CD4-positive, alpha-beta T cell treated with Interleukin-6 at 100 ng/mL for 8 hours (primary cell): ENCODE measurements at regions not wholly inside any gene's neighbourhood (a gene's known extent, or its start where the extent isn't known, plus 50 kb on each side); places are given as distances from the start of the nearest gene placed in this dataset.

Experiments used
- DNase-seq: peaks from one replicate; pipeline ENCODE4 v3.0.0-alpha.2; 2020; ENCODE audit warnings: mixed read lengths, low spot score

DNA sequence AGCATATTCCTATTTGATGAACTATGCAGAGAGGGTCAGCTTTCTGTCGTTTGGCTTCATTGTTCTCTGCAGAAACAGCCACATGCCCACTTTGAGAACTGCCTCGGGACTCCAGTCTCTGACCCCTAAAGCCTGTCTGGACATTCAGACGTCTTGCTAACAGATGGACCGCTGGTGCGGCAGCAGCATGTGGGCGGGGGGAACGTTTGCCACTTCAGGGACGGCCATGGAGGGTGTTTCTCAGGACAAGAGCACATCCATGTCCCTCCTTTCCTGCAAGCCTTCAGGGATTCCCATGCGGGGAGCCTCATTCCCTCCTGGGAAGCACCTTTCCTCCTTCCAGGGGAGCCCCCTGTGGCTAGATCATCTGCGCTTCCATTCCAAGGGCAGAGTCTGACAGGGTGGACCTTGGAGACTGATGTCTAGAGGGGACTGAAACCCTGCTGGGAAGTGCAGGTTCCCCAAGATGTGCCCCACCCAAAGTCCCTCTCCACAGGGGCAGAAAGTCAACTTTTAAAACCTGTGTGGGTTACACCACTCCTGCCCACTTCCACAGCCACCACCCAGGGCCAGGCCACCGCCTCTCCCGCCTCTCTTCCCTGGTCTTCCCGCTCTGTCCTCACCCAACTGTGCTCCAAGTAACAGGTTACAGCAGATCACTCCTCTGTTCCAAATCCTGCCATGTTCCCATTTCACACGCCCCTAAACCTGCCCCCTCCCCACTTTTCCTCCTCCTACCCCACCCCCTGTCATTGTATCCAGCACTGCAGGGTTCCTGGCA is 94.8 kb upstream of the PMEPA1 start:
- DNase-seq: no peak

DNA sequence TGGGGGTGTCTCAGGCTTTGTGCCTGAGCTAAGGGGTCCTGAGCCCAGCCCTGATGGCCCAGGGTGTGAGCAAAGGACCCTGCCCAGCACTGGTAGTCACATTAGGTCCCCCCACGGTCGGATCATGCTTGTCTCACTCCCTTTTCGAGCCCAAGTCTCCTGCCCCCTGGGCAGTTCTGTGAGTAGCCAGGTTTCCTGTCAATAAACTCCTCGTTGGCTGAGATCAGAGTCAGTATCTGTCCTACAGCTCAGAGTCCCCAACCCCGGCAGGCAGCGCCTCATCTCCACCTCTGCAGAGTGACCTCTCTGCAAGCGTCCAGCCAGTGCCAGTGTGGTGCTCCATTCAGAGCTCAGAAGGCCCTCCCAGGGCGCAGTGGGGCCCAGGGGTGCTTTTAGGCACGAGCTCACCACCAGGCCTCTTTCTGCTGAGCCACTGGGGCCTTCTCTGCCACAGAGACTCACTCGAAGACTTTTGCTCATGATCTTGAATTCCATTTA is 93.7 kb upstream of the PMEPA1 start:
- DNase-seq: no peak

DNA sequence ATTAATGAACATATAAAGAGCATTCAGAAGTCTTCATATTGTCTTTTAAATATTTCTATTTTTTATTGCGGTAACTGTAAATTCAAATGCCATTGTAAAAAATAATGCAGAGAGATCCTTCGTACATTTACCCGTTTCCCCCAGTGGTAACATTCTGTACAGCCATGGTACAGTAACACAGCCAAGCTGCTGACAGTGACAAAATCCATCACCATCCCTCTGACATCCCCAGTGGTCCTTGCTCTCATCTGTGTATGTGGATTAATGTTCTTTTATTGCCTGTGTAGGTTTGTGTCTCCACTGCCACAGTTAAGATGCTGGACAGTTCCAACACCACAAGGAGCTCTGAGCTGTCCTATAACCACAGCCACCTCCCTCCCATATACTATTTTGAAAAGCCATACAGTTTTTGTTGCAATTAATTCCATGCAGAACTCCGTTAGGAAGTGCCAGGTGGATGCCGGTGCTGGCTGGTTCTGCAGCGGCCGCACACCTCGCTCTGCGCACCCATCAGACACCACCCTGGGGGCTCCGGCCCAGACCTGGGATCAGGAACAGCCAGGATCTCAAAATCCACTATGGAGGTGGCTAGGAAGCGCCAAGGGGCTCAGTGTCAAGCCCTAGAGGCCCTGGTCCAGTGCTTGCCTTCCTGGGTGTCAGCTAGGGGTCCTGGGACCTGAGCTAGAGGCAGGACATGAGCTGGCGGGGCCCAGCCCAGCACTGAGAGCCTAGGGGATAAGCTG is 93.1 kb upstream of the PMEPA1 start:
- no peak for DNase-seq

DNA sequence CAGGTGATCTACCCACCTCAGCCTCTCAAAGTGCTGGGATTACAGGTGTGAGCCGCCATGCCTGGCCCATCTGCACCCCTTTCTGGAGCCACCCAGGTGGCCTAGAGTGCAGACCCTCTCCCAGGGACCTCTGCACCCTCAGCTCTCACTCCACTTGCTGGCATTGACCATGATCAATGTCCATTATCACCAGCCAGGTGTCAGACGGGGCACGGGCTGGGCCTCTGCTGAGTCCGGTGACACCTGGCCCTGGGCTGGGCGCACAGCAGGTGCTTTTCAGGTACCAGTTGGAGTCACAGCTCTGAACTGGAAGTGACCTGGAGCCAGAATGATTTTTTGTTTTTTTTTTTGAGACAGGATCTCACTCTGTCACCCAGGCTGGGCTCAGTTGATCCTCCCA is 91.8 kb upstream of the PMEPA1 start:
- DNase-seq: no peak

DNA sequence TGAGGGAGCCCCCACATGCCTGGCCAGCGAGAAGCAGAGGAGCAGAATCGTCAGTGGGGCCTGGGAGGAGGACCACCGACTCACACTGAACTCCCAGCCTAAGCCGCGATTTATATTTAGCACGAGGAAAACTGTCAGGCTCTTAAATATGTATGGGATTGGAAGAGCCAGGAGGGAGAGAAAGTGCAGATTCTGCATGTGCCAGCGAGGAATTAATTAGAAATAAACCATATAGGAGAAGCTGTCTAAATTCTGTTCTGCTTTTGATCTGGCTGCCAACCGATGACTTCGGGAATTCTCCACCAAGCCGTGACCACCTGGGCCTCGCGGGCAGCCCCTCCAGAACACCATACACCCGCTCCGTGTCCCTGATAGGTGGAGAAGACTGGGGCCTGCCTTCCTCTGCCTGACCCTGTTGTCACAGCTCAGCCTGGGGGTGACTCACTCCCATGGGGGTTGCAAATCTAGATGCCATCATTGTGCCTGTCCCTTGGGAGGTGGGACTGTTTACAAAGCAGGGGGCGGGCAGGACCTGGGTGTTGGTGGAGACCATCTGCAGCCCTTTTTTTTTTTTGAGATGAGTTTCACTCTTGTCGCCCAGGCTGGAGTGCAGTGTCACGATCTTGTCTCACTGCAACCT is 91.1 kb upstream of the PMEPA1 start:
- DNase-seq: no peak

DNA sequence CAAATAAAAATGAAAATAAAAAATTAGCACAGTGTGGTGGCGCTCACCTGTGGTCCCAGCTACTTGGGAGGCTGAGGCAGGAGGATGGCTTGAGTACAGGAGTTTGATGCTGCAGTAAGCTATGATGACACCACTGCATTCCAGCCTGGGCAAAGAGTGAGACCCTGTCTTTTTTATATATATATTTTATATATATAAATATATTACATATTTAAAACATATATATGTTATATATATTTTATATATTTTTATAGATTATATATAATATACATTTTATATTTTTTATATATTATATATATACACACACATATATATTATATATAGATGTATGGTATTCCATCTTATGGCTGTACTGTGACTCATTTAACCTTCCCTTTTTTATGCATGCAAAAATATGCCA is 87.6 kb upstream of the PMEPA1 start:
- no peak for DNase-seq

DNA sequence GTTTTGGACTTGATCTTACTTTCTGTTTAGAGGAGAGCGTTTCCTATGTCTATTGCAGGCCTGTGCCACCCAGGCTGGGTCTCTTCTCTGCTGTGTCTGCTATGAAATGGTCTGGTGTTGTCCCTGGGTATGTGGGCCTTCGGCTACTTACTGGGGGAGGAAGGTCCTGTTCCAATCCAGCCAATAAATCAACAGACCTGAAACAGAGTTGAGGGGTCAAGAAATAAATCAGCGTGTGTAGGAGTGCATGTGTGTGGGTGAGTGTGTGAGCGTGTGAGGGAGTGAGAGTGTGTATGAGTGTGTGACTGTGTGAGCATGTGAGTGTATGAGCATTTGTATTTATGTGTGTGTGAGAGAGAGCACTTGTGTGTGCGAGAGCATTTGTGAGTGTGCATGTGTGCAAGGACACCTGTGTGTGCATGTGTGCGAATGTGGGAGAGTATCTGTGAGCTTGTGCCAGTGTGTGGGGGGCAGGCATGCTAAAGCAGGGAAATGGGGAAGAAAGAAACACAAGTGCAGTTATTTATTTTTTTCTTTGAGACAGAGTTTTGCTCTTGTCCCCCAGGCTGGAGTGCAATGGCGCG is 86.3 kb upstream of the PMEPA1 start:
- DNase-seq: no peak

DNA sequence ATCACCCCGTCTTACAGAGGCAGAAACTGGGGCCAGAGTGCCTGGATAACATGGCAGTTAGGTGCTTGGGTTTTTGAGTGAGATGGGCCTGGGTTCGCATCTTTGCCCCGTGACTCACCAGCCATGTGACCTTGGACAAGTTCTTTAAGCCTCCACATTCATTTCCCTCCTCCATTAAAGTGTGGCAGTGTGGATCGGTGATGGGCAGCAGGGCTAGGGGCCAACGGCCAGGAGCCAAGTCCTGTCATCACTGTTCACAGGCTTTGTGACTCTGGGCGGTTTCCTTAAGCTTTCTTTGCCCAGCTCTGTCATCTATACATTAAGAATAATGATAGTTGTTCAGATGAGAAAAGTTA is 85.5 kb upstream of the PMEPA1 start:
- DNase-seq: no peak

DNA sequence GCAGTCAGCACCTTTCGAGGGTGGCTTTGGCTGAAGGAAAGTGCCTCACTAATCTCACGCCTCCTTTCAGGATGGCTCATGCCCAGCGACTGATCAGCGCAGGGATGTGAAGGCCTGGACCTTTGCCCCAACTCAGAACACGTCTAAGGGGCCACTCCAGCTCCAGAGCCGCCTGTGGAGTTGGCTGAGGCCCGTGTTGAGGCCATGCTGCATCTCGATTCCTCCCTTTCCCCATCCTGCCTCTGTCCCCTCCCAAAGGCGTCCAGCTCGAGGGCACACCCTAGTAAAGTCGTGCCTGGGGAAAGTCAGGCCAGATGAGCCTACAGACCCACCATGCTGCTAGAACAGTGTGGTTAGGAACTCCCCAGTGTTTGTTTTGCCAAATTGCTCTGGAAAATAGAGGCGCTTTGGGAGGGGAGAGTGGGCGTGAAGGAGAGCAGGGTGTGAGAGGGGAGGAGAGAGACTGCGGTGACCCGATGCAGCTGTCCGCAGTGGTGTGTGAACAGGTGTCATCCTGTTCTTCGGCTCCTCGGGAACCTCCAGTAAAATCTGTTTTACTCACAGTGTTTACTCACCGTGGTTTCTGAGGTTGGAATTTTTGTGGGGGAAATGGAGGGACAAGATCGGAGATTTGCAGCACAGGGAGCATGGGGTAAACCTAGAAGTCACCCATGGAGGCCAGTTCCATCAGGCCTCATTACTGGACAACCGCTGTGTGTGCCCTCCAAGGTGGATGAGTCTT is 85.0 kb upstream of the PMEPA1 start:
- no peak for DNase-seq

DNA sequence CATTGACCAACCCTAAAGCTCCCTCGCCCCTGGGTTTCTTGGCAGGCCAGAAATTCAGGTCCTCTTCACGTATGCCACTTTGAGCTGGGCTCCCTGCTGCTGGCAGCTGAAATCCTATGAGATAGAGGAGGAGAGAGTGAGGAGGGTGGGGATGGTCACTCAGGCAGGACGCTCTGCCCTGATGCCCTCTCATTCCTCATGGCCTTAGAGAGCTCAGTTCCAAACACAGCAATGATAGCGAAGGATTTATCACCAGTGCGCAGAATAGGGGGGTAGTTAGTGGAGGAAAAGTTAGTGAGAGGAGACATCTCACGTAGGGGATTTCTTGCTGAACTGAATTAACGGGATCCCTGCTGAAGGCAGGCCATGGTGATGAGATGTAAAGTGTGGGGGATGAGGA is 84.2 kb upstream of the PMEPA1 start:
- no peak for DNase-seq

DNA sequence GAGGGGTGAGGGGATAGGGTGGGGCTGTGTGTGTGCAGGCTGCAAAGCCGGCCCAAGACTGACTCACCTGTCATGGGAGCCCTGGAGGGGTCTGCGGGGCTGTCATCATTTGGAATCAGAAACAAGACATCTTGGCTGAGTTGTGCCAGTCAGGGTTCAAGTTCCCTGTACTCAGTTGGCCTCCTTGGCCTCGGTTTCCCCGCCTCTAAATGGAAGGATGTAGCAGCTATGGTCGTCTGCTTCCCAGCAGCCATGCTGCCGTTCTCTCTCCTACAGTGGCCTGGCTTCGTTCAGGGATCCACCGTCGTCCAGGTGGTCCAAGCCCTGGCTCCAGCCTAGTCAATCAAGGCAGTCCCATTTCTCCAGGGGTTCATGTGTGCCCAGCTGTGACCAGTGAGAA is 83.6 kb upstream of the PMEPA1 start:
- DNase-seq: no peak

DNA sequence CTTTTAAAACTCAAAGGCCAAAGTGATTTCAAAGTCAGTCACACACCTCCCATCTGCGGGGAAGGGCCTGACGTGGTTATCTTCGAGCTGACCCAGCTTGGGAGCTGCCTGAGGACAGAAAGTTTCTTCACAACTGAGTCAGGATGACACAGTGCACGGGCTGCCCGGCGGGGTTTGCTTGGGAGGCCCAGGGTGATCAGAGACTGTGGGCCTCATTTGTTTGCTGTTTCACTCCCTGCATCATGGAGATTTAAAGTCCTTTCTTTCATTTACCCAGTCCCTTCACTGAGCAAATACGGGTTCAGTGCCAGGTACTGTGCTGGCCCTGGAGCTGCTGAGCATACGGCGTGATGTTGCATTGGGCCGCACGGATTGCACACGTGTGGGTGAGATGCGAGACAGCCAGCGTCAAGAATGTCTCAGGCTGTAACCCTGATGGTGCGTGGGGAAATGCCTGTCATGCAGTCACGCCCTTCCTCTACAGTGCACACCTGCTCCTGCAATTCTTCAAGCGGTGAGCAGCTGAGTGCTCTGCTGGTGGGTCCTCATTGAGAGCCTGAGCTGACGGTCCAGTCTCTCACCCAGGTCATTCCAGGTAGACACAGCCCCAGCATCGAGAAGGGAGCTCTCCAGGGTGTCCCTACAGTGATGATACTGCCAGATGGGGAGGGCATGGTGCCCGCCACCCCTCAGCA is 82.7 kb upstream of the PMEPA1 start:
- no peak for DNase-seq

DNA sequence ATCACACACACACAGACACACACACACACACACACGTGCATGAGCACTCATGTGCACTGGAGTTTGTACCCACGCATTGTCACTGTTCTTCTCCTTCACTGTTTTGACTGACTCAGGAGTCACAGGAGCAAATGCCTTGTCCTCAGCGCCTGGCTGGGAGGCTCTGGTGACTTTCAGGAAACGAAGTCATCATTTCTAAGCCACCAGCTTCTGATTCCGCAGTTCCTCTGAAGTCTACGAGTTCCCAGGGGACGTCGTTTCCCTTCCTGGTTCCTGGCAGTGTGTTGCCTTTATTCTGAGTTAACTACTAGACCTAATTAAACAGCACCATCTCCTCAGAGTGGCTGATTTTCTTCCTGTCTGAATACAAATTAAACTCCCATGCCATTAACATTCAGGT is 82.2 kb upstream of the PMEPA1 start:
- DNase-seq: no peak

DNA sequence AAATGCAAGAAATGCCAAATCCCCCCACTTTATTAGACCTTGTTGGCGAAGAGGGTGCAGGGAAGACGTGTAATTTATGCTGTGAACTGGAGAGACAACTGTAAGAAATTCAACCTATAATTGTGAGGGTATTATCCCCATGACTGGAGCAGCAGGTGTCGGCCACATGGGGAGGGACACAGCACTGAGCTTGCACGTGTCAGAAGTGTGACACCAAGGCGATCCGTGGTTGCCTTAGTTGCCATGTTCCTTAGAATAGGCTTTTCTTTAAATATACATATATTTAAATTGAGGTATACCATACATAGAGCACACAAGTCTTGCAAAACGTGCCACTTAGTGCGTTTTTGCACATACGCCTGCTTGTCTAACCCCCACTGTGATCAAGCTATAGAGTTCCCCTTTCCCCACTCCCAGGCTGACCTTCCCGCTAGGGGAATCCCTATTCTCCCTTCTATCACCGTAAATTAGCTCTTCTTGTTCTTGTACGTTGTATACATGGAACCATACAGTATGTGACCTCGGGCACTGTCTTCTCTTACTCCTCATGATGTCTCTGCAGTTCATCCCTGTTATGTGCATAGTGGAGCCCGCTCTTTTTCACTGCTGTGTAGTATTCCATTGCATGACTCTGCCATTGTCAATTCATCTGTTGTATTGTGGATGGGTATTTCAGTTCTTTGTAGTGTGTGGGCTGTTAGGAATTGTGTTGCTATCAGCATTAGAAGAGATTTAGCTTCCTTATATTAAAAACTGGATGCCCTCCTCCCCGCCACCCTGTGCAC is 81.6 kb upstream of the PMEPA1 start:
- no peak for DNase-seq

DNA sequence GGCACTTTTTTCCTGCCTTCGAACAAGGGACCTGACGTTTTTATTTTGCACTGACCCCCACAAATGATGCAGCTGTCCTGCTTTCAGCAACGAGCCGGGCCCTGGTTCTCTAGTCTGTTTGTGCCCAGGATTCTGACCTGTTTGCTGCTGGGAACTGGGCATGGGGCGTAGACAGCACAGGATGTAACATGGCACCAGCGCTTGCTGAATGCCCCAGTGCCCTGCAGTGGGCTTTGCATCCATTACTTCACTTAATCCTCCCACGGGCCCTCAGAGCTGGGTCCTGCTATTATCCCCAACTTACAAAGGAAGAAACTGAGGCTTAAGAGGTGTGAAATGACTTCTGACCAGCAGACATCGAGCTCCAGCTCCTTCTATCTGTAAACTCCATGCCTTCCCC is 80.4 kb upstream of the PMEPA1 start:
- no peak for DNase-seq

DNA sequence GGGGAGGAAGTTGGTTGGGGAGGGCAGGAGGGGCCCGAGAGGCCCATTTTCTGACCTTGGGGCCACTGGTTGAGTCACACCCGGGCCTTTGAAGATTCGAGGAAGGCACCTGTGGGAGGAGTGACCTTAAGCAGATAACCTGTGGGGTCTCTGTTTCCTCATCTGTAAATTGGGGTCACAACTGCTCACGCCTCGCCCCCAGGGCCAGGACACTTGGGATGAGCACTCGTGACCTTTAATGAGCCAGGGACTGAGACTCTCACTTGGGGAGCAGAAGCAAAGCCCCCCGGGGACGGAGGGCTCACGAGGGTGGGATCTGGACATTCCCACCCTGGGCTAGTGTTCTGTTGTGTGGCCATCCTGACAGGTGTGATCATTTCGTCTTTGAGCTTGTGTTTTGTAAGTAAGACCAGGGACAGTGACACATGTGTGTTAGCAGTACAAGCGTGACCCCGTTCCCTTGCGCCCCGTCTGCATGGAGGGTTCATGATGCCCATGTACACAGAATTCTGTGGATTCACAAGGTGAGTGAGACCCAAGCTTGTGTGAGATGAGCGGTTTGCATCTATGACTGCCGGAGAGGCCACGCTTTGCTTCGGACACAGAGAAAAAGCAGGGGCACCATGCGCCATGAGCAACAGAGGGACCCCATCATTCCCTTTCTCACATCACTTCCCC is 79.3 kb upstream of the PMEPA1 start:
- no peak for DNase-seq

DNA sequence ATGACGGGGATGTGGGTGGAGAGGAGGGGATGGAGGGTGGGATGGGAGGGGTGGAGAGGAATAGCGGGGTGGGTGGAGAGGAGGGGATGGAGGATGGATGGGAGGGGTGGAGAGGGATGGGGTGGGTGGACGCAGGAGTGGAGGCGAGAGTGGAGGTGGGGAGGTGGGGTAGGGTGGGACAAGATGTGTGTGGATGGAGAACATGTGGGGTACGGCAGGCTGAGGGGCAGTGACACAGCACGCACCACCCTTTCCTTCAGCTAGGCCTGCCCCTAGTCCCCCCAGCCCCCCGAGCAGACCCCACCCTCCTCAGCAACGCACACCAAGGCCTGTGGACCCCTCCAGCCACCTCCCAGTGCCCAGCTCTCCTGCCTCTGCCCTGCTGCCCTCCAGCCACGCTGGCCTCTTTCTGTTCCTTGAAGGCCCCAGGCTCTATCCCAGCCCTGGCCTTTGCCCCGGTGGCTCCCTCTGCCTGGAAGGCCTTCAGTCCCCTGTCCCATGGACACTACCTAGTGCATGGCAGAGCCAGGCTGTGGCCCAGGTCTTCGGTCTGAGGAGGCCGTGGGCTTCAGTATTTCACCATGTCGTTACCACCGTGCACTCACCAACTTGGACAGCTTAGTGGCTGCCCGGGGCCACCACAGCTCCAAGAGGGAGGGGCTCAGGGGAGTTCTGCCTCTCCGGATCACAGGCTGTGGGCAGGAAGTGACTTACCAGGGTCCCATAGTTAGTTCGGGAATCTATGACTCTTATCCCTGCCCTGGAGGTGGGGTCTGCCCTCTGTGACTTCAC is 78.4 kb upstream of the PMEPA1 start:
- no peak for DNase-seq

DNA sequence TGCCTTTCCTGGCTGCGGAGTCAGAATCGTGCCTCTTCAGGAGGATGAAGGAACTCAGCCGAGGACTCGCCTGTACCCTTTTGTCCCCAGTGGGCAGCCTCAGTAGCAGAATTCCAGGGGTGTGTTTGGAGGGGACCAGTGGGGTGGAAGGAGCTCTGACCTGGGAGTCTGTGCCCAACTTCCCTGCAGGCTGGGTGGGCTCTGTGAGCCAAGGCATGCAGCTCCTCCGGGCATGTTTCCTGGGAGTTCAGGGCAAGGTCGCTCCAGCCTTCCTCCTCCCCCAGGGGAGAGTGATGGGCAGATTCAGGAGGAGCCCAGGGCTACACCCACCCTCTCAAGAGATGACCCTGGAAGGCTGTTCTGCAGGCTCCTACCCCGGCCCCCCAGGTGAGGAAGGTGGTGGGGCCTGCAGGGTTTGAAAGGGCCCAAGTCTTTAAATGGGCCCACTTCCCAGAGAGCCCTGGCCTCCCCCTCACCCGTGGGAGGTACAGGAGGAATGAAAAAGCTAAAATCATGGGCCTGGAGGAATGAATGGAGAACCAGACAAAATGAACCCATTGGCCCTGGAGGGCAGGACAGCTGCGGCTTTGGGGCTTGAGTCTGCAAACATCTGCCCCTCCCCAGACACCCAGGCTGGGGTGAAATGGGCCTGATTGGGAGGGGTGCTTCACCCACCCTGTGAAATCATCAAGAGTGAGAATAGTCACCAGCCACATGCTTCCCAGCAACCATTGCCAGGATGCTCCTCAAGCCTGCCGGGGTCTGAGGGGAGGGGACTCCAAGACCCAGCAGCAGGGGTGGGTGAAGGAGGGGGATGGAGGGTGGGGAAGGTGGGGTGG is 77.6 kb upstream of the PMEPA1 start:
- no peak for DNase-seq
